NOMO-1 (cell line): ENCODE measurements at regions not wholly inside any gene's neighbourhood (a gene's known extent, or its start where the extent isn't known, plus 50 kb on each side); places are given as distances from the start of the nearest gene placed in this dataset.

Experiments
- DNase-seq, 2 experiments: peaks; one replicate each; lab custom pipeline; 2025; ENCODE audit not compliant: unreplicated experiment in 2 of 2; lab: John Stamatoyannopoulos, UW

DNA sequence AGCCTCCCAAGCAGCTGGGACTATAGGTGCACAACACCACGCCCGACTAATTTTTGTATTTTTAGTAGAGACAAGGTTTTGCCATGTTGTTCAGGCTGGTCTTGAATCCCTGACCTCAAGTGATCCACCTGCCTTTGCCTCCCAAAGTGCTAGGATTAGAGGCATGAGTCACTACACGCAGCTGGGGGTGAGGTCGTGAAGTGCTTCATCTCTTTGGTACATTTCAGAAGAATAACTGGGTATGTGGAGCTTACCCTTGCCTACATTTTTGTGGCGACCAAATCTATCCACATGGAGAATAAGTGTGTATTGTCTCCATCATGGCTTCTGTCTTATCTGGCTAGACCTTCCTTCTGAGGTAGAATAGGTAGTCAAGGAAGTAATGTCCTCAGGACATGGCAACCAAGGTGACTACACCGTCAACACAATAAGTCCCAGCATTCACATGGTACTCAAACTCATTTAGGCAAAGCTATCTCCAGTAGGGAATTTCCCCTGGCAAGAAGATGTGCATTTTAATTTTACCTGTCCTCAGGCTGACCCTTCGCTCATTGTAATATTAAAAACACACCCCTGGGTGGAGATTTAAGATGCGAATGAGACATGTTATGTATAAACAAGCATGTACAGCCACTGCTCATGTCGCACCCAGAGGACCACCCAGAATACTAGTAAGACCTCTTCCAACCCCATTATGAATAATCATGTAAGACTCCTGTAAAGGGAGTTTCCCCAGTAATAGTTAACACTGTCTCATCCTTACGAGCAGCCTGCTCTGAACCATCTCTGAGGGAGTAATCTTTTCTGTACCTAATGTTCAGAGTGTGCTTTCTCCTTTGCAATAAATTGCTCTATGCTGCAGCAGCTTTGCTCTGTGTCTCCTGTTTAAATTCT is 1173.2 kb downstream of the TAF11L14 start:
- no peak for DNase-seq

DNA sequence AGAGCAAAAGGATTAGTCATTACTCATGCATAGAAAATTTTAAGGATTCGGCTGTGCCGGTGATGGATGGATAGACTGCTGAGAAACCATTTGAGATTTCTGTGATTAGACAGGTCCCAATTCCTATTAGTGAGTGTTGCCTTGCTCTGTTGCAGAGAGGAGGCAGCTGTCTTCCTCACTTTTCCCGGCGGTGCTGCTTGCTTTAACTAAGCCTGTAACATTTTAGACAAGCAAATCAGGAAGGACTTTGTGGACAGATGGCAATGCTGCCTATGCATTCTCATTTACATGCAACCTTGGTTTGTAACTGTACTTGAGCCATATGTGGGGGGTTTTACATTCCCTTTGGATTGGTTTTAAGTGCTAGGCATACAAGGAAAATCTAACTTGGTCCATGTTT is 1176.3 kb downstream of the CDH18 start:
- no peak for DNase-seq

GRCh38 chr5:18828351-18828750 is 1159.6 kb downstream of the CDH18 start:
- no peak for DNase-seq

GRCh38 chr5:18829539-18829938 is 1158.5 kb downstream of the CDH18 start:
- no peak for DNase-seq

DNA sequence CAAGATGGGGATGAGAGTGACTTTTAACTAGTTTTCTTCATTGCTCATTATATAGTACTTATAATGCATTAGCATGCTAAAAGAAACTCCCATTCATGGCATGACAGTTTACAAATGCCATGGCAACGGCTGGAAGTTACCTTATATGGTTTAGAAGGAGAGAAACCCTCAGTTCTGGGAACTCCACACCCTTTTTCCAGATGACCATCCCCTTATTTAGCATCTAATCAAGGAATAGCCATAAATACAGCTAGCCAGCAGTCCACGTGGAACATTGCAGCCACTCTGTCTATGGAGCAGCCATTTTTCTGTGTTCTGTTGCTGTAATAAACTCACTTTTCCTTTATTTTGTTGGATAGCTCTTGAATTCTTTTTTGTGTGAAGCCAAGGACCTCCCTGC is 1137.8 kb downstream of the CDH18 start:
- DNase-seq: no peak

- DNase-seq: no peak
These were observed 1115.0 kb downstream of the CDH18 start for GRCh38 chr5:18872978-18873377.

GRCh38 chr5:18876565-18876964 is 1111.4 kb downstream of the CDH18 start:
- DNase-seq: no peak

- DNase-seq: no peak
These were observed 1106.4 kb downstream of the CDH18 start for GRCh38 chr5:18881615-18882014.

- no peak for DNase-seq
These were observed 1105.8 kb downstream of the CDH18 start for GRCh38 chr5:18882154-18882553.

- no peak for DNase-seq
These were observed 1099.2 kb downstream of the CDH18 start for GRCh38 chr5:18888821-18889220.

DNA sequence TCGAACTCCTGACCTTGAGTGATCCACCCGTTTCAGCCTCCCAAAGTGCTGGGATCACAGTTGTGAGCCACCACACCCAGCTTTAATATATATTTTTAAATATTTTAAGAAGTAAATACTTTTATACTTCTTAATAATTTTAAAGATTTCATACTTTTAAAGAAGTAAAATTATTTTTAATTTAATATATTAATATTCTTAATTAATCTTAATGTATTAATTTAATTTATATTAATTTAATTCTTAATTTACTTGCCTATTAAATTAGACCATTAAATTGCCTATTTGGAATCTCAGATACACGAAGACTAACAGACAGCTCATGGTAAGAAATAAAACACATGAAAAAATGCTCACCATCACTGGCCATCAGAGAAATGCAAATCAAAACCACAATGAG is 1087.4 kb downstream of the CDH18 start:
- no peak for DNase-seq

DNA sequence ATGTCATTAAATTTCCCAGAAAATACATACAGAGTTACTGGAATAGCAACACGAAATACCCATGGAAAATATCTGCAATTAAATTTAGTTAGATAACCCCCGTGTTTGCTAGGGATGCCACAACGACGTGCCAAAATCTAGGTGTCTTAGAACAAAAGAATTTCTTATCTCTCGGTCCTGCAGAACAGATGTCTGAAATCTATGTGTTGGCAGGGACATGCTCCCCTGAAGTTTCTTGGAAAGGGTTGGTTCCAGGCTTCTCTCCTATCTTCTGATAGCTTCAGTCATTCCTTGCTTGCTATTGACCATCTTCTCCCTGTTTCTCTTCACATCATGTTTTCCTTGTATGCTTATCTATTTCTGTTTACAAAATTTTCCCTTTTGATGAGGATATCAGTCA is 1067.0 kb downstream of the CDH18 start:
- DNase-seq: no peak

GRCh38 chr5:18932081-18932480 is 1055.9 kb downstream of the CDH18 start:
- no peak for DNase-seq

- no peak for DNase-seq
These were observed 1043.2 kb downstream of the CDH18 start for GRCh38 chr5:18944771-18945170.

DNA sequence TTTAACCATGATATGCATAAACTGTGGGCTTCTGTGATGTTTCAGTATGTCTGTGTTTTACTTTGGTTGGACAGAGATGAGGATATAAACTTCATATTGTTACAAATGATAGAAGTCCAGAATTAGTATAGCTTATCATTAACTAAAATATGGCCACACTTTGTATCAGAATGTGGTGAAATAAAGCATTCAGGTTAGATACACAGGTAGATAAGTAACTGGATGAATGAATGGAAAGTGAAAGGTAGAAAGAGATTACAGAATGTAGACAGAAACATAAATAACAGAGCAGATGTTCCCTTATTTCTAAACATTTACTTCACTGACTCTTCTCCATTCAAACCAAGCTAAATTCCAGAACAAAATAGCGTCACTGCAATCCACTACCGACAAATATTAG is 1033.8 kb downstream of the CDH18 start:
- DNase-seq: no peak

DNA sequence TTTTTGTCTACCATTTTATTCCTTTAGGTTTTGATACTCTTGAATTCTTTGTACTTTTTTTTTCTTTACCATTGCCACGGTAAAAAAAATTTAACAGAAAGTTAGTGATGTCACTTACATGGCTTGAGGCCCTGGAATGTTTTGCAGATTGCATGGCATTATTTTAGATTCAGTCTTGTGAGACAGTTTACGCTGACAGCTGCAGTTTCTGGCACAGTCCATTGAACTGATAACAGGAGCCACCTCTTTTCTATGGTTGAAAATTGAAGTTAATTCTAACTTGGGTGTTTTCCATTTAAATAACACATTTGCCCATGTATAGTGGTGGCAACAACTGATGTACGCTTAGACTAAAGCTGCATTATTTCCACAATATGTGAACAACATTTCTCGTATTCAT is 1028.5 kb downstream of the CDH18 start:
- no peak for DNase-seq

DNA sequence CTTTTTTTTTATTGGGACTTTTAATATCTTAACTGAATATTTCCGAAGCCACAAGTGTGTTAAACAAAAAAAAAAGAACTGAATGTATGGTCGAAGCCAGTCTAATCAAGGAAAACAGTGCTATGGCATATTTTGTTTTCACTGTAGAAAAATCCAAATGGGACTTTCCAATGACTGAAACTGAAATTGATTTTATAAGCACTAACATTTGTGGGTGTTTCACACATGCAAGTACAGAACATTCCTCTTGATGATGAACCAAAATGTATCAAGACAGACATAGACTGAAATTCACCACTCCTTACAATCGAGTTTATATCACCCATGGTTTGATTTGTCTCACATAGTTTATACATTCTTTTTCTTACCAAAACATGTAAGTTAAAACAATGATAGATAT is 1026.8 kb downstream of the CDH18 start:
- no peak for DNase-seq

- DNase-seq: no peak
These were observed 1022.1 kb downstream of the CDH18 start for GRCh38 chr5:18965893-18966292.

DNA sequence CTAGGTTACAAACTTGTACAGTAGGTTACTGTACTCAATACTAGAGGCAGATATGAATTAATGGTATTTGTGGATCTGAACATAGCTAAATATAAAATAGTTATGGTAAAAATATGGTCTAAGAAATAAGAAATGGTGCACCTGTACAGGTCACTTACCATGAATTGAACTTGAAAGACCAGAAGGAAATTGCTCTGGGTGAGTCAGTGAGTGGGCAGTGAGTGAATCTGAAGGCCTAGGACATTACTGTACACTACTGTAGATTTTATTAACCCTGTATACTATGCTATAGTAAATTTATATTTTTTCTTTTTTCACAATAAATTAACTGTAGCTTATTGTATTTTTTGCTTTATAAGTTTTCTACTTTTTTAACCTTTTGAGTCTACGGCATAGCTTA is 1020.4 kb downstream of the CDH18 start:
- DNase-seq: no peak

- no peak for DNase-seq
These were observed 1019.0 kb downstream of the CDH18 start for GRCh38 chr5:18968966-18969365.

GRCh38 chr5:18970000-18970399 is 1018.0 kb downstream of the CDH18 start:
- DNase-seq: no peak

GRCh38 chr5:18972177-18972576 is 1015.8 kb downstream of the CDH18 start:
- DNase-seq: no peak

- DNase-seq: no peak
These were observed 1012.4 kb downstream of the CDH18 start for GRCh38 chr5:18975624-18976023.
